NCI-H345 treated with DMSO at 0.1 percent for 48 hours (cell line): ENCODE measurements at regions not wholly inside any gene's neighbourhood (a gene's known extent, or its start where the extent isn't known, plus 50 kb on each side); places are given as distances from the start of the nearest gene placed in this dataset.
"Not testable (repeated sequence)": the region's sequence is repeated elsewhere in the genome, so short reads cannot be mapped to it uniquely, and the experiment has no call there.

Experiments
- DNase-seq: peaks from one replicate; lab custom pipeline; 2025; ENCODE audit not compliant: unreplicated experiment; lab: John Stamatoyannopoulos, UW

- DNase-seq: not testable (repeated sequence)
Measured at GRCh38 chr2:144724460-144724859, 204.5 kb upstream of the ZEB2 start.

- DNase-seq: no peak
Measured at GRCh38 chr2:144718376-144718775, 198.5 kb upstream of the ZEB2 start.

DNA sequence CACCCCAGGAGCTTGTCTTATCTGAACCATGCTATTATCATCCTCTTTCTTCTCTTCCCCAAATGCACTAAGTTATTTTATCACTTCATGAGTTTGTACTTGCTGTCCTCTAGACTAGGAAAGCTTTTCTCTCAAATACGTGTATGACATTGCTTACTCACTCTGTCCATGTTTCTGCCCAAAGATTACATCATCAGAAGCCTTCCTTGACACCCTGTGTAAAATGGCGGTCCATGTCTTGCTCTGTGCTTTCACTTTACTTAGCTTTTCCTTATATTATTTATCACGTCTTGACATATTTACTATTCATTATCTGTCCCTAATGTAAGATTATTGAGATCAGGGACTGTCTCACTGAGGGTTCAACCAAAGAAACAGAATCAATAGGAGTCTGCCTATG lies 196.1 kb upstream of the ZEB2 start:
- no peak for DNase-seq

- no peak for DNase-seq
Measured at GRCh38 chr2:144713410-144713809, 193.5 kb upstream of the ZEB2 start.

DNA sequence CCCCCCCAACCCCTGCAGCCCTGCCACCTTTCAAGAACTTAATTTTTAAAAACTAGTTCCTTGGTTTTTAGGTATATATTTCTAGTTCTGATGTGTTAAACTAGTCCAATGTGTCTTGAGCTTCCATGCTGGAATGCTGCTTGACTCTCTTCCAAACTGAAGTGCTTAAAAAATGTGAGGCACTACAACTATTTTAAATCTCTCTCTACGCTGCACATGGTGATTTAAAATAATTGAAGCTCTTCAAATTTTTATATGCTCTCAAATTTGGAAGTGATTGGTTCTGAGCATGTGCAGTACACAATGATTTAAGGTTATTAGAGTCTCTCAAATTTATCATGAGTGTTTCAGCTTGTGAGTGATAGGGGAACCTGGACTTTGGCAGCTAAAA lies 192.6 kb upstream of the ZEB2 start:
- DNase-seq: no peak

- no peak for DNase-seq
Measured at GRCh38 chr2:144711630-144712549, 192.0 kb upstream of the ZEB2 start.

DNA sequence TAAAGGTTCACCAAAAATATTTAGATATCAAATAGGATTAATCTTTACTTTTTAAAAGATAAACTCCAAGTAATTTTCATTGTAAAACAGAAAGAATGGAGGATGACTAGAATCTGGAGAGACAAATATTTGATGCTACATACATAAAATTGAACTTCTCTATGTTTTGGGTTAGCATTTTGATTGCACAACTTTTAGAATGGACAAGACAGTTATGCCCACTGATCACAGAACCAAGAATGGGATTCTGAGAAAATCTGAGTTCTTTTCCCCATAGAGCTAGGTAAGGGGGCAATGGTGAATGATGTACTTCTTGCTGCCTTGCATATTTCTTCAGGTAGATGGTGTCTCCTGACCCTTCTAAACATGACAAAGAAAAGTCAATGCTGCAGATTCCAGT lies 191.2 kb upstream of the ZEB2 start:
- no peak for DNase-seq

DNA sequence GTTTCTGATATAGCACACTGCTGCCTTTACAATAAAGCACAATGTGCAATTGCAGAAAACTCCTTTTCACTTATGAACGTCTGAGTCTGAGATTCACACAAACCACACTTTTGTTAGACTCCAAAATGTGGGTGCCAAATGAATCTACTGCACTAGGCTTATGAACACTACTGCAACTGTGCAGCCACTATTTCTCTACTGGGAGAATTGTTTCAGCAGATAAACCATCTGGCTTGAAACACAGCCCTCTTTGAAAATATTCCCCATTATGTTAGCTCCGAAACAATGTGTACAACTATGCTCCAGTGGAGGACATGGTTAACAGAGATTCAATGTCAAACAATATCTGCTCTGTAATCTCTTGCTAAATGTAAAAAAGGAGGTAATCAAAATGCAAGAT lies 188.7 kb upstream of the ZEB2 start:
- no peak for DNase-seq

GRCh38 chr2:144707736-144708326 lies 187.9 kb upstream of the ZEB2 start:
- no peak for DNase-seq

DNA sequence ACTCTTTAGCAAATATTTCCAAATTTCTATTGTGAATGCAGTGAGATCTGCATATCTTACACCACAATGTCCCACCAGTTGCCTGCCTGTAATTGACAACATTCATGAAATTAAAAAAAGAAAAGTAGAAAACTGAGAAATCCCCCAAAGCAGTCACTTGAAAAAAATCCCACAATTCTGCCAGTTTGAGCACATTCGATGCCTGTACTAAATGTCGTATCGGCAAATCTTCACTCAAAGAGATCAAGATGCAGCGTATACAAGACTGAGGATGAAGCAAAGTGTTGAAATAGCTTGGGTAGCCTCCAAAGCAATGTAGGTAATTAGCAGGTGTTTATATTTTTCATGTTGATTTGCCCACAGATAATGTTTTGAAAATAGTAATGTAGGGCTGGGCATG lies 186.7 kb upstream of the ZEB2 start:
- DNase-seq: no peak

DNA sequence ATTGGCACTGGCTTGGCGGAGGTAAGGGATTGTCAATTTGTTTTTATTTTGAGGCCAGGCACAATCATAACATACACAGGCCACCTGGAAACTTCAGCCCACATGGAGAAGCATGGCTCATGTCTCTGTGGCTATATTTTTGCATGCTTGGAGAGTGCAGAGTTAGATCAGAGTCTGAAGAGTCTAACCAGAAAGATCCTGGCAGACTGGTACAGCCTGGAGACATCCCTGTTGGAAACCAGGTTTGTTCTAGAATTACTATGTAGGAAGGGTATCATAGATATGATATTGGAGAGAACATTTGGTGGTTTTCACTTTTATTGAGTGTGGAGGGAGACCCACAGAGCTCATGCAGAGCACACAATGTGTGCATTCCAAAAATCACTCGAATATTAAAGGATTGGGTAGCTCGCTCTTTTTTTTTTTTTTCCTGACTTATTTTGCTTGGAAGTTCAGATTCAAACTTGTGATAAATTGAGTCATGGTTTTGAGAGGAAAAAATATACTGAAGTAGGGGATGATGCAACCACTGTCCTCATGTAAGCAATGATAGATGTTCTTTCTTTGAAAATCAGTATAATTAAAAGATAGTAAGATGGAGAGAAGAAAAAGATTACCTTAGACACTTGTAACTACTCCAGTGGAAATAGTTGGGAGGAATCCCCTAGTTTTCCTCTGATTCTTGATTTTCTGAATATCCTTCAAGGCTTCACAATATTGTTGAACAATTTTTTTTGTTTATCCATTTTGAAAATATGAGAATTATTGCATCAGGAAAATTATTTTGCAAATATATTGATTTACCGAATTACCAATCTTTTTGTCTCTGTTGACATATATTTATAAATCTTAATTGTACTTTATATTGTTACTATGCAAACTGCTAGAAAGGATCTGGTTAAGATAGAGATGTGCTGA lies 185.7 kb upstream of the ZEB2 start:
- DNase-seq: no peak

- DNase-seq: no peak
Measured at GRCh38 chr2:144704709-144705095, 184.8 kb upstream of the ZEB2 start.

- DNase-seq: no peak
Measured at GRCh38 chr2:144703852-144704708, 184.2 kb upstream of the ZEB2 start.

DNA sequence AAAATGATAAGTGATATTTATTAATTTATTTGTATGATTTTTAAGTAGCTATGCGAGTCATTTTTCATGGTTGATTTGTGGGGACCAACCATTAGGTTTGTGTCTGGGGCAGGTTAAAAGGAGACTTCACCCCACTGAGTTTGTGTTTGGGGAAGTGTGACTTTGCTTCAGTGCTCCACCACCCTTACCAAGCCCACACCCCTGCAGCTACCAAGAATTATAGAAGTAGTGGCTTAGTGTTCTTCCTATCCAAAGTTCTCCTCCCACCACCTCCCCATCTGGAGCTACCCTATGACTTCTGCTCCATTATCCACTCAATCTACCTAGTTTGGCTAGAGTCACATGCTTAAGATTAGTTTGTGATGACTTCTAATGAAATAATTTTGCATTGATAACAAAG lies 182.1 kb upstream of the ZEB2 start:
- no peak for DNase-seq

GRCh38 chr2:144701259-144701658 lies 181.3 kb upstream of the ZEB2 start:
- no peak for DNase-seq

DNA sequence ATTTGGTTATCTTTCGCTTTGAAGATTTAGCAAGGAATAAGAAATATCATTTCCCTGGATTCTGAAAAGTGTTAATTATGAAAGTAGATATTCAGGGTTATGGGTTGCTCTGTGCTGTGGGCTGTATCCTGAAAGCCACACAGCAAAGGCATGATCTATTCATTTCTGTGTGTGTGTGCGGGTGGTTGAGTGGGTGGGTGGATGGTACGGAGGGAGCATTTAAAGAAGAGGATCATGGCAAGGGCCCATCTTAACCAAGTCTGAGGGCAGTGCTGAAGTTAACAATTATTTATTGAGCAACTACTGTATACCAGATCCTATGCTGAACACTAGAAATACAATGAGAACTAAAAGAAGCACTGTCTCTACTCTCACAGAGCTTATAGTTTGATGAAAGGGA lies 178.2 kb upstream of the ZEB2 start:
- no peak for DNase-seq

- DNase-seq: no peak
Measured at GRCh38 chr2:144695657-144696056, 175.7 kb upstream of the ZEB2 start.

DNA sequence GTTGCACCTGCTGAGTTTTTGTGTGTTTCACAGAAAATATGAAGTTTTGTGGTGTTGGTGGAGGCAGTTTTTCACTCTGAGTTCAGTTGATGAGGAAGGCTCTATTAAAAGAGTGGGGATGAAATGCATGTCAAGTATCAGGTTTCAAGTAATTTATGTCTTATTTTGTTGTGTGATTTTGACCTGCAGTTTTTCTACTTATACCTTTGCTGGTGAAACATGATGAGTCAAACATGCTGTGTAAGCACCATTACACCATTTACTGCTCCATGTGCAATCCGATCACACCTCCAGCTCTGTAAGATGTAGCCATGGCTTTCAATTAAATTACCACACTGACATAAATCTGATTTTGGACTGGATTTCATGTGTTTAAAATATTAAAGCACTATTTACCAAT lies 174.5 kb upstream of the ZEB2 start:
- DNase-seq: no peak

DNA sequence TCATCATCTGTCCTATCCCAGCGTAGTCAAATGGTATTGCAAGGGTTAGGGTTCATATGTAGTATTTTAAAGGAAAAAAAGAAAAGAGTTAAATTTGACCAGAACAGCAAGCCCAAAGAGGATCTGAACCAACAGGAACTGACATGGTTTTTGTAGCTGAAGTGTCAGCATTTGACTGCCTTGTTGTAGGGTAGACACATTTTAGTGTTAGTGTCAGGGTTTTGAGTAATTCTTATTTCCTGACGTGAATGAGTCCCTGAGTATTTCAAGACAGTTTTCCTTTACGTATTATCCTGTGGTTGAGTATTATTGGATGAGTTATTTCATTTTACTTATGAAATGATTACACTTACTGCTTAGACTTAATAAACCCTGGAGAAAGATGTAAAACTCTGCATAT lies 173.3 kb upstream of the ZEB2 start:
- DNase-seq: no peak

DNA sequence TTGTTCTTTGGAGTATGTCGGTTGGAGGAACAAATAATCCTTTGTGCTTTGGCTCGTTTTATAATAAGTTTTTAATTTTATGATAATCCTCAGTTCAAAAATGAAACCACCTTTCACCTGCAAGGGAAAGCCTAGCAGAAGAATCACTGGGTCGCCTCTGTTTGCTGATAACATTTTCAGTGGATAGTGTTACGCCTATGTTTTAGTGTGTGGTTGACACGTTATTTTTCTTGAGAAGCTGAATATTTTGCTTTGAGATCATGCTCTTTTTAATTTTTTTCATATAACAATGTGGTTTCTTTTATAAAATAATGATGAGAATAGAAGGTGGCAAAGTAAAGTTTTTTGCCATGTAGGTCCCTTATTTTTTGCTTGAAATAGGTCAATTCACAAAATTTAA lies 172.7 kb upstream of the ZEB2 start:
- no peak for DNase-seq

DNA sequence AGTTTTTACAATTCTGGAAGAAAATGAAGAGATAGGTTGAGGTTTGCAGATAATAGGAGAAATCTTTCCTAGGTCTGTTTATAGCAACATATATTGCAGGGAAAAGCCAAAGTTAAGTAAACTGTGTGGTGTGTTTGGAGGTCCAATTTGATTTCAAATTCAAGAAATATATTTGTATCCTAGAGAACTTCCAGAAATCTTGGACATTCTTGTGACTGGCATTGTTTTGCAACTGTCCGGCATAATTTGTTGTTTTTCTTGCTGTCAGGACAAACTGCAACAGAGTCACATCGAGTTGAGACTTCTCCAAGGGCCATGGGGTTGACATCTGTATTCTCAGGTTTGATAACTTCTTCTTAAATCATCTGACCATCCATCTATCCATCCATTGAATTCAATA lies 170.9 kb upstream of the ZEB2 start:
- DNase-seq: no peak
